HL-60 (cell line): ENCODE measurements at regions not wholly inside any gene's neighbourhood (a gene's known extent, or its start where the extent isn't known, plus 50 kb on each side); places are given as distances from the start of the nearest gene placed in this dataset.

ENCODE experiments used
- CTCF ChIP-seq: IDR thresholded peaks from one replicate; pipeline ENCODE4 v1.5.1; 2011; ENCODE audit warnings: low read length, control low read depth, inconsistent platforms; ENCODE audit not compliant: insufficient read depth
- POLR2AphosphoS5 ChIP-seq: IDR thresholded peaks from 2 replicates; pipeline ENCODE4 v1.6.1; 2012; ENCODE audit warnings: low read depth
- REST ChIP-seq: IDR thresholded peaks from 2 replicates; pipeline ENCODE4 v1.6.1; 2012; ENCODE audit warnings: low read depth; ENCODE audit not compliant: insufficient replicate concordance

- TF ChIP-seq CTCF (no peak), POLR2AphosphoS5 (no peak), REST (no peak)
Measured at GRCh38 chr2:51379997-51380396, 348.1 kb upstream of the NRXN1 start.
